ENCODE measurements at regions not wholly inside any gene's neighbourhood (a gene's known extent, or its start where the extent isn't known, plus 50 kb on each side); places are given as distances from the start of the nearest gene placed in this dataset.

GRCh38 chr22:44384563-44385295 is 72.0 kb upstream of the SHISAL1 start:
- H3K4me3 ChIP-seq (ENCODE audit: low read depth, low read length): no peak overlapping the region
- TF ChIP-seq CTCF (IDR thresholded peaks at IDR 0.05; ENCODE audit: low read depth, low read length): no peak

GRCh38 chr22:44383652-44384562 is 71.2 kb upstream of the SHISAL1 start:
- no peak for TF ChIP-seq CTCF (IDR thresholded peaks at IDR 0.05; ENCODE audit: low read depth, low read length)
- no peak overlapping the region for H3K4me3 ChIP-seq (ENCODE audit: low read depth, low read length)

- no peak for TF ChIP-seq CTCF (IDR thresholded peaks at IDR 0.05; ENCODE audit: low read depth, low read length)
- H3K4me3 ChIP-seq (ENCODE audit: low read depth, low read length): no peak overlapping the region
These were observed 70.4 kb upstream of the SHISAL1 start for GRCh38 chr22:44383064-44383575.

GRCh38 chr22:44382116-44383038 is 69.6 kb upstream of the SHISAL1 start:
- H3K4me3 ChIP-seq (ENCODE audit: low read depth, low read length): no peak overlapping the region
- no peak for TF ChIP-seq CTCF (IDR thresholded peaks at IDR 0.05; ENCODE audit: low read depth, low read length)

- TF ChIP-seq CTCF (IDR thresholded peaks at IDR 0.05; ENCODE audit: low read depth, low read length): no peak
- H3K4me3 ChIP-seq (ENCODE audit: low read depth, low read length): no peak overlapping the region
These were observed 69.0 kb upstream of the SHISAL1 start for GRCh38 chr22:44381761-44382115.

GRCh38 chr22:44380756-44381486 is 68.2 kb upstream of the SHISAL1 start:
- H3K4me3 ChIP-seq (ENCODE audit: low read depth, low read length): no peak overlapping the region
- TF ChIP-seq CTCF (IDR thresholded peaks at IDR 0.05; ENCODE audit: low read depth, low read length): no peak
